Calu3 (cell line): ENCODE measurements at regions not wholly inside any gene's neighbourhood (a gene's known extent, or its start where the extent isn't known, plus 50 kb on each side); places are given as distances from the start of the nearest gene placed in this dataset.

ENCODE experiments used
- BruUV-seq: library from RNA; stranded (reverse); fragments of 400-500 nt; replicated peaks from 2 replicates; lab custom pipeline; 2021; lab: Mats Ljungman, UMichigan
- CTCF ChIA-PET: fragments of 300-600 bp; sonication (Branson Sonifier 250); formaldehyde crosslinking; loops from one replicate; lab custom pipeline; 2022; ENCODE audit warnings: antibody characterized with exemption; lab: Charles Lee
- DNase-seq: peaks from one replicate; pipeline ENCODE4 v3.0.0; 2022
- H3K27ac Mint-ChIP-seq: one replicate; pipeline ENCODE4 v1.8.0; 2022; ENCODE audit warnings: mixed read lengths; ENCODE audit not compliant: unreplicated experiment
- H3K27me3 Mint-ChIP-seq: one replicate; pipeline ENCODE4 v1.8.0; 2022; ENCODE audit warnings: mixed read lengths; ENCODE audit not compliant: unreplicated experiment
- H3K36me3 Mint-ChIP-seq: one replicate; pipeline ENCODE4 v1.8.0; 2022; ENCODE audit warnings: mild to moderate bottlenecking, moderate library complexity, mixed read lengths; ENCODE audit not compliant: insufficient read depth, unreplicated experiment
- H3K4me1 Mint-ChIP-seq: one replicate; pipeline ENCODE4 v1.8.0; 2022; ENCODE audit warnings: mild to moderate bottlenecking, low read depth, mixed read lengths; ENCODE audit not compliant: unreplicated experiment
- H3K4me3 Mint-ChIP-seq: one replicate; pipeline ENCODE4 v1.8.0; 2022; ENCODE audit warnings: mild to moderate bottlenecking, low read depth, moderate library complexity, mixed read lengths; ENCODE audit not compliant: unreplicated experiment
- H3K9me3 Mint-ChIP-seq: one replicate; pipeline ENCODE4 v1.8.0; 2022; ENCODE audit warnings: low read depth, mixed read lengths; ENCODE audit not compliant: unreplicated experiment
- CTCF ChIP-seq: fragments of 200-600 bp; IDR thresholded peaks from one replicate; pipeline ENCODE4 v1.8.0; 2022; ENCODE audit warnings: antibody characterized with exemption; ENCODE audit not compliant: unreplicated experiment
- intact Hi-C: fragments of 100-400 bp; cut with micrococcal nuclease; formaldehyde crosslinking; loops from one replicate; pipeline ENCODE4 v1.10.0; 2022; ENCODE audit not compliant: unreplicated experiment

DNA sequence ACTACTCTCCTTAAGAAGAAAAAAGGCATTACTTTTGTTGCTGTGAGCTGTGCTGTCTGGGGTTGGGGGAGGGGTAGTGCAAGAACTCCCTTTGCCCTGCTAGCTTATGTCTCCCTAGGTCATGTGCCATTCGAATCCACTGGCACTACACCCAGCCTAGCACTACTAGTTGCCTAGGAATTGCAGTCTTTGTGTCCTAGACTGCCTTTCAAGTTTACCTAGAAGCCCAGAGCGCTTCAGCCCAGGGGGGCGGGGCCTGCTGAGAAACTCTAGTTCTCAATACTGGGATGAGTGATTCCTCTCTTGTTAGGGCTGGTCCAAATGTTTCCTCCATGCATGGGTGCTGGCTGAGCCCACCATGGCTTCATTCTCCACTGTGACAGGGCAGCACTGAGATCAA is 1011.5 kb downstream of the PCDH19 start:
- Mint-ChIP-seq H3K27me3 (no peaks in the 10 kb centered on the region), H3K27ac (no peak overlapping the region), H3K4me3 (no peak overlapping the region), H3K9me3 (peaks cover 8% of the 10 kb centered on the region), H3K4me1 (no peaks in the 10 kb centered on the region), H3K36me3 (no peaks in the 10 kb centered on the region)
- intact Hi-C loops: no loop called here
- no peak for DNase-seq
- no TSS peak for BruUV-seq
- CTCF ChIA-PET: no interaction called here
- no peak for TF ChIP-seq CTCF

DNA sequence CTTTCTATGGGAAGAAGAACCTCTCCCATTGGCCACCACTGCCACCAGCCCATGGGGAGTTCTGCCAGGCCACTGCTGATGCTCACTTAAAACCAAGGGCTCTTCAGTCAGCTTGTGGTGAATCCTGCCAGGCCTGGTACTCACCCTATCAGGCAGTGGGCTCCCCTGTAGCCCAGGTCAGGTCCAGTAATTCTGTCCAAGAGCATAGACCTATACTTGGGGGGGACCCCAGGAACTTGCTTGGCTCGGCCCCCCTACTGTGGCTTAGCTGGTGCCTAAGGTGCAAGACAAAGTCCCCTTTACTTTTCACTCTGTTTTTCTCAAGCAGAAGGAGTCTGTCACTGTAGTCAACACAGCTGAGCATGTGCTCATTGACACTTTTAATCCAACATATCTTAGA is 1012.2 kb downstream of the PCDH19 start:
- Mint-ChIP-seq H3K27ac (no peak overlapping the region), H3K4me3 (no peak overlapping the region), H3K36me3 (no peaks in the 10 kb centered on the region), H3K9me3 (peaks cover 8% of the 10 kb centered on the region), H3K4me1 (no peaks in the 10 kb centered on the region), H3K27me3 (no peaks in the 10 kb centered on the region)
- no TSS peak for BruUV-seq
- no peak for TF ChIP-seq CTCF
- CTCF ChIA-PET: no interaction called here
- intact Hi-C loops: no loop called here
- DNase-seq: no peak

GRCh38 chrX:99394456-99394855 is 1015.6 kb downstream of the PCDH19 start:
- Mint-ChIP-seq H3K36me3 (no peaks in the 10 kb centered on the region), H3K4me1 (no peaks in the 10 kb centered on the region), H3K27me3 (no peaks in the 10 kb centered on the region), H3K9me3 (peaks cover 10% of the 10 kb centered on the region), H3K27ac (no peak overlapping the region), H3K4me3 (no peak overlapping the region)
- DNase-seq: no peak
- CTCF ChIA-PET: no interaction called here
- BruUV-seq: no TSS peak
- no peak for TF ChIP-seq CTCF
- intact Hi-C loops: no loop called here

- H3K4me3 Mint-ChIP-seq: no peak overlapping the region
- DNase-seq: no peak
- no TSS peak for BruUV-seq
- H3K9me3 Mint-ChIP-seq: peaks cover 2% of the 10 kb centered on the region
- H3K4me1 Mint-ChIP-seq: no peaks in the 10 kb centered on the region
- no peak for TF ChIP-seq CTCF
- intact Hi-C loops: no loop called here
- no peaks in the 10 kb centered on the region for H3K36me3 Mint-ChIP-seq
- H3K27ac Mint-ChIP-seq: no peak overlapping the region
- CTCF ChIA-PET: no interaction called here
- no peaks in the 10 kb centered on the region for H3K27me3 Mint-ChIP-seq
Observed at GRCh38 chrX:99384594-99385374, 1025.3 kb downstream of the PCDH19 start.
